ES-I3 (cell line): ENCODE measurements at regions not wholly inside any gene's neighbourhood (a gene's known extent, or its start where the extent isn't known, plus 50 kb on each side); places are given as distances from the start of the nearest gene placed in this dataset.

Source experiments
- H3K36me3 ChIP-seq: 2 replicates; pipeline ENCODE4 v1.6.1; 2013; ENCODE audit warnings: mild to moderate bottlenecking, low read length, control low read depth, moderate library complexity; ENCODE audit not compliant: insufficient read depth
- H3K4me1 ChIP-seq: 2 replicates; pipeline ENCODE4 v1.6.1; 2013; ENCODE audit warnings: mild to moderate bottlenecking, control low read depth, low read length; ENCODE audit not compliant: insufficient read depth
- H3K9ac ChIP-seq: 2 replicates; pipeline ENCODE4 v1.6.1; 2013; ENCODE audit warnings: low read depth, mild to moderate bottlenecking, low read length, moderate library complexity
- H3K9me3 ChIP-seq: 2 replicates; pipeline ENCODE4 v1.6.1; 2013; ENCODE audit warnings: mild to moderate bottlenecking, low read length, moderate library complexity; ENCODE audit not compliant: control insufficient read depth, insufficient read depth

GRCh38 chr20:48205786-48206185 lies 420.5 kb upstream of the SULF2 start:
- H3K9me3 ChIP-seq: no peaks in the 10 kb centered on the region
- peaks cover 6% of the 10 kb centered on the region; the same call in 1 of the 2 replicates for H3K4me1 ChIP-seq
- H3K9ac ChIP-seq: no peak overlapping the region
- no peaks in the 10 kb centered on the region for H3K36me3 ChIP-seq

DNA sequence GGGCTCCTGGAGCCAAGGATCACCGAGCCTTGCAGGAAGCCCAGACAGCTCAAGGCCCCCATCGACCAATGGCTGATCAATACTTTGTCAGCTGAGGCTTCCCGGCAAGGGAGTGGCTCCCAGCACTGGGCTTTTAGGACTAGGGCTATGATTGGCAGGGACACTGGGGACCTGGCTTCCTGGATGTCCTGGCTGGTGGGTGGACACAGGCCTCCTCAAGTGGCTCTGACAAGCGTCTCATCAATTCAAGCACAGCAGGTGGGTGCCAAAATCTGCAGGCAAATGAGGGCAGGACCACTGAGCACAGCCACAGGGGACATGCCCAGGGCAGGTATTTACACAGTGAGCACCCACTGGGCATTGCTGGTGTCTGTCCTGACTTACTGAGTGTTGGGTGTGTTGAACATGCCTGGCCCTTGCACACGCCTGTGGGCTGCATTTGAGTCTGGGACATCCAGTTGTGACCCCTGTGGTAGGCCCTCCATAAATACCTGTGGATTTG lies 420.1 kb upstream of the SULF2 start:
- no peaks in the 10 kb centered on the region for H3K36me3 ChIP-seq
- no peak overlapping the region for H3K9ac ChIP-seq
- no peaks in the 10 kb centered on the region for H3K9me3 ChIP-seq
- H3K4me1 ChIP-seq: peaks cover 6% of the 10 kb centered on the region; the same call in 1 of the 2 replicates

DNA sequence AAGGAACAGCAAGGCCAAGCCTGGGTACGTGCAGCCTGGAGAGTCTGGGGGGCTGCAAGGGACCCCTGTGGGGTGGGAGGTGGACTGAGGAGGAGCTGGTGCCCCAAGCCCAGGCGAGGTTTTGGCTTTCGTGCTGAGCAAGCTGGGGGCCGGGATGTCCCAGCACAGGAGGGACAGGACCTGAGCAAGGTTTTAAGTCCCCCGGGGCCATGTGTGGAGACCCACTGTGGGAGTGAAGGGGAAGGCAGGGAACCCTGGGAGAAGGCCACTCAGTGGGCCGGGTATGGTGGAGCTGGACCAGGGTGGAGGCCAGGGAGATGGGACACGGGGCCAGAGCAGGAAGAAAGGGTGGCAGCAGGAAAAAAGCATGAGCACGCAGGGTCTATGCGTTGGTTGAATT lies 419.2 kb upstream of the SULF2 start:
- Histone ChIP-seq H3K9ac (no peak overlapping the region), H3K36me3 (no peaks in the 10 kb centered on the region), H3K9me3 (no peaks in the 10 kb centered on the region), H3K4me1 (peaks cover 6% of the 10 kb centered on the region; the same call in 1 of the 2 replicates)

DNA sequence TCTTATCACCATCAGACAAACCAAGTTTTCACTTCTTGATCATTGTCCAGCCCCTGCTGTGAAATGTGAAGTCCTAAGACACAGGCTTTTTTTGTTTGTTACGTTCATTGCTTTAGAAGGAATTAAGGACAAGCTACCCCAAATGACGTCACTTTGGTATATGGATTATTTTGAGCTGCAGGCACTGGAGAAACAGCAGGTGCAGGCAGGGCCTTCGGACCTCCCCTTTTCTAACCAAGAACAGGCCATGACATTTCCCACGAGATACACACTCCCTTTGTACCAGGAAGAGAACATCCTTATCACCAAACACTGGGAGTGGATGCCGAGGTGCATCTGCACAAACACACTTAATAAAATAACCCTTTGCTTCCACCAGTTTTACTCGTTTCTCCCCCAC lies 418.0 kb upstream of the SULF2 start:
- Histone ChIP-seq H3K36me3 (no peaks in the 10 kb centered on the region), H3K9me3 (no peaks in the 10 kb centered on the region), H3K4me1 (peaks cover 6% of the 10 kb centered on the region; the same call in 1 of the 2 replicates), H3K9ac (no peak overlapping the region)

DNA sequence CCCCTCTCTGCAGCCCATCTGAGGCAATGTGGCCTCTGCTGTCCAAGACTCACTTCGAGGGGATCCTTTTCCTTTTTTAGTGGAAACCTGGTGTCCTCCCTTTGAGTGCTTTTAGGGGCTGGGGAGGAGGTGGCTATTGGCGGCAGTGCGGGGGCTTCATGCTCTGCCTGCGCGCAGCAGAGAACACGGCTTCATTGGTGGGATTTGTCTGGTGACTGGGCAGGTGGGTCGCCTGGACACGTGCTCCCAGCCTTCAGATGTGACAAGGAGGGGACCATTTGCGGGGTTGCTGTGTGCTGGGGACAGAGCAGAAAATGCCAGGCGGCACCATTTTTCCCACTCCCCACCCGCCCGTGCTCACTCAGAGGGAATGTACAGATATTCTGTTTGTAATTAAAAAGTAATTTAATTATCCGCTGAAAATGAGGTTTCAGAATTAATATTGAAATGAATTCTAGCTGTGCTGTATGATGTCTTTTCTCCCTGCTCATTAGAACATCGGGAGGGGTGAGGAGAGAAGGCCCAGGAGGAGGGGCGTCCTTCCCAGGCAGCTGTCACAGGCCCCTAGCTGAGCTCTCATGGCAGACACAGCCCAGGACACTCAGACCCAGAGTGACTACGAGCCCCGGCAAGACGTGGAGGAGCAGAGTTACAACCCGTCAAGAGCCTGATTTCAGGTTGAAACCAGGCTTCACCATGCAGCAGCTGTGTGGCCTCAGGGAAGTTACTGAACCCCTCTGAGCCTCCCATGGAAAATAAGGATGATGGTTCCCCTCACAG lies 417.2 kb upstream of the SULF2 start:
- Histone ChIP-seq H3K36me3 (no peaks in the 10 kb centered on the region), H3K9ac (no peak overlapping the region), H3K9me3 (no peaks in the 10 kb centered on the region), H3K4me1 (peaks cover 6% of the 10 kb centered on the region; the same call in 1 of the 2 replicates)

- no peaks in the 10 kb centered on the region for H3K36me3 ChIP-seq
Observed at GRCh38 chr20:48201885-48202284, 416.6 kb upstream of the SULF2 start.

GRCh38 chr20:48201188-48201587 lies 415.9 kb upstream of the SULF2 start:
- Histone ChIP-seq H3K36me3 (no peaks in the 10 kb centered on the region), H3K9me3 (no peaks in the 10 kb centered on the region), H3K4me1 (peaks cover 12% of the 10 kb centered on the region; the same call in 1 of the 2 replicates), H3K9ac (no peak overlapping the region)

More at GRCh38 chr20:48201885-48202284, 416.6 kb upstream of the SULF2 start:
- H3K9ac ChIP-seq: no peak overlapping the region
- H3K9me3 ChIP-seq: no peaks in the 10 kb centered on the region
- H3K4me1 ChIP-seq: peaks cover 7% of the 10 kb centered on the region; the same call in 1 of the 2 replicates

DNA sequence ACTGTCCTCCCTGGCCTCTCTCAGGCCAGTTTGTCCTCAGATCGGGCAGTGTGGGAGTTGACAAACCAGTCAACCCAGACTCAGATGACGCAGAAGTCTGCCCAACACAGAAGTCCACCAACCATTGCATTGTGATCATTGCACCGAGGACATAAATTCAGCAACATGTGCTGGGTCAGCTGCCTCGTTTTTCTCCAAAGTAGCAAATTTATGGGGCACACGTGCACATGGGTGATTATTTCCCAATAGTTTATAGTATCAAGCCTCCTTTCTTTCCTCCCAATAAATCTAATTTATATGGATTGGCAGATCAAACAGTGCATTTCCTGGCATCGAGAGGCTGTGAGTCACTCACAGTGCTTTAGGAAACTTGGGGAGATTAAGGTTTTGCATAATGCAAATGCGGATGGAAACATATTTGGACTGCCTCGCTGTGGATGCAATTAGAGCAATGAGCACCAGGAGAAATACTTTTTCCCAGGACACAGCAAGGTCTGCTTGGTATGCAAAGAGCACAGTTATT lies 413.7 kb upstream of the SULF2 start:
- Histone ChIP-seq H3K9me3 (no peaks in the 10 kb centered on the region), H3K9ac (no peak overlapping the region), H3K36me3 (no peaks in the 10 kb centered on the region), H3K4me1 (peaks cover 10% of the 10 kb centered on the region; the same call in 1 of the 2 replicates)

- Histone ChIP-seq H3K4me1 (peaks cover 10% of the 10 kb centered on the region; the same call in 1 of the 2 replicates), H3K36me3 (no peaks in the 10 kb centered on the region), H3K9ac (no peak overlapping the region), H3K9me3 (no peaks in the 10 kb centered on the region)
Observed at GRCh38 chr20:48197066-48197465, 411.8 kb upstream of the SULF2 start.

- no peak overlapping the region for H3K9ac ChIP-seq
- peaks cover 13% of the 10 kb centered on the region; the same call in 1 of the 2 replicates for H3K4me1 ChIP-seq
- H3K36me3 ChIP-seq: no peaks in the 10 kb centered on the region
- no peaks in the 10 kb centered on the region for H3K9me3 ChIP-seq
Observed at GRCh38 chr20:48196486-48196885, 411.2 kb upstream of the SULF2 start.

GRCh38 chr20:48196001-48196400 lies 410.7 kb upstream of the SULF2 start:
- no peaks in the 10 kb centered on the region for H3K36me3 ChIP-seq
- H3K4me1 ChIP-seq: peaks cover 15% of the 10 kb centered on the region; the same call in 1 of the 2 replicates
- H3K9ac ChIP-seq: no peak overlapping the region
- no peaks in the 10 kb centered on the region for H3K9me3 ChIP-seq

- Histone ChIP-seq H3K36me3 (no peaks in the 10 kb centered on the region), H3K9ac (no peak overlapping the region), H3K4me1 (peaks cover 20% of the 10 kb centered on the region; the same call in 1 of the 2 replicates), H3K9me3 (no peaks in the 10 kb centered on the region)
Observed at GRCh38 chr20:48195121-48195870, 410.0 kb upstream of the SULF2 start.

GRCh38 chr20:48194583-48194982 lies 409.3 kb upstream of the SULF2 start:
- no peak overlapping the region for H3K9ac ChIP-seq
- no peaks in the 10 kb centered on the region for H3K9me3 ChIP-seq
- H3K4me1 ChIP-seq: peaks cover 25% of the 10 kb centered on the region; the same call in 1 of the 2 replicates
- H3K36me3 ChIP-seq: no peaks in the 10 kb centered on the region

- Histone ChIP-seq H3K4me1 (peaks cover 26% of the 10 kb centered on the region; the same call in 1 of the 2 replicates), H3K9ac (no peak overlapping the region)
Observed at GRCh38 chr20:48193627-48194425, 408.5 kb upstream of the SULF2 start.

More at GRCh38 chr20:48193627-48194425, 408.5 kb upstream of the SULF2 start:
- Histone ChIP-seq H3K9me3 (no peaks in the 10 kb centered on the region), H3K36me3 (no peaks in the 10 kb centered on the region)
